ENCODE measurements at regions not wholly inside any gene's neighbourhood (a gene's known extent, or its start where the extent isn't known, plus 50 kb on each side); places are given as distances from the start of the nearest gene placed in this dataset.

GRCh38 chr14:85088192-85088591 is 441.8 kb upstream of the FLRT2 start:
- ChIA-PET POLR2A (no interaction called here), CTCF (interaction anchor here (1.3 to 1.4 kb wide), 2 partner anchors 10 to 19 kb away, joined by 3 to 4 read pairs; no protein-coding TSS in a partner anchor)
- H3K4me1 ChIP-seq (ENCODE audit: control insufficient read depth, extremely low read depth, insufficient read depth, low read length), result no peaks in the 10 kb centered on the region
- TF ChIP-seq JUN (IDR thresholded peaks at IDR 0.05; ENCODE audit: borderline replicate concordance, insufficient read depth, insufficient read length, low read depth), result no peak
- TF ChIP-seq POLR2AphosphoS5 (IDR thresholded peaks at IDR 0.05; ENCODE audit: insufficient read depth, low read depth, low read length), result no peak
- no peak for TF ChIP-seq FOS (IDR thresholded peaks at IDR 0.05; ENCODE audit: borderline replicate concordance, insufficient read depth, low read length)
- TF ChIP-seq, protein P1, sequence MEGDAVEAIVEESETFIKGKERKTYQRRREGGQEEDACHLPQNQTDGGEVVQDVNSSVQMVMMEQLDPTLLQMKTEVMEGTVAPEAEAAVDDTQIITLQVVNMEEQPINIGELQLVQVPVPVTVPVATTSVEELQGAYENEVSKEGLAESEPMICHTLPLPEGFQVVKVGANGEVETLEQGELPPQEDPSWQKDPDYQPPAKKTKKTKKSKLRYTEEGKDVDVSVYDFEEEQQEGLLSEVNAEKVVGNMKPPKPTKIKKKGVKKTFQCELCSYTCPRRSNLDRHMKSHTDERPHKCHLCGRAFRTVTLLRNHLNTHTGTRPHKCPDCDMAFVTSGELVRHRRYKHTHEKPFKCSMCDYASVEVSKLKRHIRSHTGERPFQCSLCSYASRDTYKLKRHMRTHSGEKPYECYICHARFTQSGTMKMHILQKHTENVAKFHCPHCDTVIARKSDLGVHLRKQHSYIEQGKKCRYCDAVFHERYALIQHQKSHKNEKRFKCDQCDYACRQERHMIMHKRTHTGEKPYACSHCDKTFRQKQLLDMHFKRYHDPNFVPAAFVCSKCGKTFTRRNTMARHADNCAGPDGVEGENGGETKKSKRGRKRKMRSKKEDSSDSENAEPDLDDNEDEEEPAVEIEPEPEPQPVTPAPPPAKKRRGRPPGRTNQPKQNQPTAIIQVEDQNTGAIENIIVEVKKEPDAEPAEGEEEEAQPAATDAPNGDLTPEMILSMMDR (IDR thresholded peaks at IDR 0.05; ENCODE audit: extremely low read depth in 1 of 2, insufficient read depth in 1 of 2, low read depth in 1 of 2, low read length in 2 of 2), result no peak
- TF ChIP-seq MAX (IDR thresholded peaks at IDR 0.05; ENCODE audit: insufficient read depth, insufficient read length), result no peak
- no peak for TF ChIP-seq POLR2A (IDR thresholded peaks at IDR 0.05; ENCODE audit: low read depth, low read length)
- no peak for TF ChIP-seq MYC (IDR thresholded peaks at IDR 0.05; ENCODE audit: low read depth, low read length)
- no peak for TF ChIP-seq EZH2 (IDR thresholded peaks at IDR 0.05; ENCODE audit: borderline replicate concordance, low read depth, low read length, severe bottlenecking)
- TF ChIP-seq GATA2 (IDR thresholded peaks at IDR 0.05; ENCODE audit: insufficient read depth, insufficient read length, low read depth, low read length), result no peak
- DNase-seq (ENCODE audit: low read depth, low spot score) (no peak), FAIRE-seq (no peak)
- BruUV-seq (replicated peaks), result no TSS peak
- H3K27me3 ChIP-seq (ENCODE audit: control insufficient read depth in 2 of 2, insufficient read depth in 2 of 2, low read length in 2 of 2), result no peaks in the 10 kb centered on the region
- H4K20me1 ChIP-seq (replicated peaks; ENCODE audit: control insufficient read depth, extremely low read depth, insufficient read depth, low read length), result no peaks in the 10 kb centered on the region
- no peak overlapping the region for H3K9ac ChIP-seq (replicated peaks; ENCODE audit: extremely low read depth, insufficient read depth, low read length)
- no peaks in the 10 kb centered on the region for H3K9me1 ChIP-seq (replicated peaks; ENCODE audit: control insufficient read depth, extremely low read depth, insufficient read depth, low read length)
- H3K27ac ChIP-seq (ENCODE audit: insufficient read depth, low read depth, low read length), result no peak overlapping the region
- no peak overlapping the region for H3K4me2 ChIP-seq (ENCODE audit: insufficient read depth, low read length)
- H3K36me3 ChIP-seq (ENCODE audit: control insufficient read depth in 2 of 2, extremely low read depth in 1 of 2, insufficient read depth in 2 of 2, low read length in 2 of 2), result no peaks in the 10 kb centered on the region
- H3K79me2 ChIP-seq (ENCODE audit: control insufficient read depth, insufficient read depth, low read length), result no peaks in the 10 kb centered on the region
- no peak overlapping the region for H3K4me3 ChIP-seq (replicated peaks in 1 of 3; ENCODE audit: insufficient read depth in 1 of 3, low read depth in 1 of 3, low read length in 3 of 3)
- intact Hi-C loops (cut with micrococcal nuclease), result no loop called here
- dilution Hi-C loops (cut with MboI; ENCODE audit: extremely low pct_ligation_motif_present, low sequenced_read_pairs), result no loop called here
- no peaks in the 10 kb centered on the region for H3K9me3 ChIP-seq (replicated peaks; ENCODE audit: control insufficient read depth, insufficient read depth, low read length)
- no peak overlapping the region for H2AFZ ChIP-seq (ENCODE audit: low read depth, low read length)
